ENCODE measurements at regions not wholly inside any gene's neighbourhood (a gene's known extent, or its start where the extent isn't known, plus 50 kb on each side); places are given as distances from the start of the nearest gene placed in this dataset.
"Not testable (repeated sequence)": the region's sequence is repeated elsewhere in the genome, so short reads cannot be mapped to it uniquely, and the experiment has no call there.

GRCh38 chr1:101371259-101371658 lies 134.4 kb downstream of the S1PR1 start:
- no peak for FAIRE-seq

- no peak for FAIRE-seq
Observed at GRCh38 chr1:101373570-101373969, 136.8 kb downstream of the S1PR1 start.

GRCh38 chr1:101375448-101375847 lies 138.6 kb downstream of the S1PR1 start:
- FAIRE-seq = not testable (repeated sequence)

- no peak for FAIRE-seq
Observed at GRCh38 chr1:101376121-101377083, 139.6 kb downstream of the S1PR1 start.

- FAIRE-seq = no peak
Observed at GRCh38 chr1:101377084-101377835, 140.4 kb downstream of the S1PR1 start.

- no peak for FAIRE-seq
Observed at GRCh38 chr1:101379037-101379436, 142.2 kb downstream of the S1PR1 start.

GRCh38 chr1:101379950-101380349 lies 143.1 kb downstream of the S1PR1 start:
- no peak for FAIRE-seq

- no peak for FAIRE-seq
Observed at GRCh38 chr1:101382135-101382534, 145.3 kb downstream of the S1PR1 start.

GRCh38 chr1:101388904-101389546 lies 152.2 kb downstream of the S1PR1 start:
- no peak for FAIRE-seq

- no peak for FAIRE-seq
Observed at GRCh38 chr1:101389547-101389929, 152.7 kb downstream of the S1PR1 start.

GRCh38 chr1:101392552-101392951 lies 155.7 kb downstream of the S1PR1 start:
- no peak for FAIRE-seq

GRCh38 chr1:101394041-101394440 lies 157.2 kb downstream of the S1PR1 start:
- no peak for FAIRE-seq

GRCh38 chr1:101399222-101399621 lies 162.4 kb downstream of the S1PR1 start:
- FAIRE-seq = no peak

- FAIRE-seq = no peak
Observed at GRCh38 chr1:101406271-101406670, 169.5 kb downstream of the S1PR1 start.

- FAIRE-seq = no peak
Observed at GRCh38 chr1:101406681-101407080, 169.9 kb downstream of the S1PR1 start.

- no peak for FAIRE-seq
Observed at GRCh38 chr1:101407505-101408211, 170.8 kb downstream of the S1PR1 start.

- no peak for FAIRE-seq
Observed at GRCh38 chr1:101408212-101409042, 171.6 kb downstream of the S1PR1 start.

GRCh38 chr1:101409102-101409501 lies 172.3 kb downstream of the S1PR1 start:
- no peak for FAIRE-seq

GRCh38 chr1:101410048-101410878 lies 173.4 kb downstream of the S1PR1 start:
- FAIRE-seq = no peak

GRCh38 chr1:101420406-101420805 lies 183.6 kb downstream of the S1PR1 start:
- FAIRE-seq = no peak

- FAIRE-seq = not testable (repeated sequence)
Observed at GRCh38 chr1:101428083-101428482, 191.3 kb downstream of the S1PR1 start.

Data from G401.6 (cell line).